Breast epithelium (tissue), 4 donors: ENCODE measurements at regions not wholly inside any gene's neighbourhood (a gene's known extent, or its start where the extent isn't known, plus 50 kb on each side); places are given as distances from the start of the nearest gene placed in this dataset.

Source experiments
- DNase-seq, 2 donors: peaks; one replicate each; pipeline ENCODE4 v3.0.0-alpha.2; 2019; ENCODE audit warnings: low spot score in 2 of 2
- H3K27ac ChIP-seq, 2 donors: fragments of 200-600 bp; sonication (generic) in 1 of 2; one replicate each; pipeline ENCODE4 v1.5.1; 2016 to 2019; ENCODE audit warnings: mild to moderate bottlenecking in 1 of 2
- H3K27me3 ChIP-seq, 2 donors: fragments of 200-600 bp; sonication (generic) in 1 of 2; one replicate each; pipeline versions ENCODE4 v1.5.1 to v1.6.0; 2017 to 2019; ENCODE audit warnings: control low read depth in 1 of 2, mild to moderate bottlenecking in 1 of 2
- H3K36me3 ChIP-seq: fragments of 200-600 bp; one replicate; pipeline ENCODE4 v1.5.1; 2019
- H3K4me1 ChIP-seq, 2 donors: fragments of 200-600 bp; sonication (generic); one replicate each; pipeline ENCODE4 v1.5.1; 2016 to 2019; ENCODE audit warnings: control low read depth in 1 of 2
- H3K4me3 ChIP-seq, 3 donors: fragments of 200-600 bp; sonication (generic); 1 replicate in 2 of 3; 2 replicates in 1 of 3; pipeline ENCODE4 v1.5.1; 2016 to 2019; ENCODE audit warnings: mild to moderate bottlenecking in 3 of 3, moderate library complexity in 2 of 3
- H3K9me3 ChIP-seq, 2 donors: fragments of 200-600 bp; sonication (generic) in 1 of 2; one replicate each; pipeline ENCODE4 v1.5.1; 2016 to 2019; ENCODE audit warnings: control low read depth in 1 of 2
- POLR2A ChIP-seq: fragments of 450-650 bp; IDR thresholded peaks from one replicate; pipeline ENCODE4 v1.6.1; 2016; ENCODE audit warnings: antibody characterized with exemption, mild to moderate bottlenecking, moderate library complexity
- POLR2AphosphoS5 ChIP-seq, 3 donors: sonication (generic); formaldehyde crosslinking; IDR thresholded peaks; one replicate each; pipeline ENCODE4 v1.6.1; 2017; ENCODE audit warnings: antibody characterized with exemption in 3 of 3
- intact Hi-C: fragments of 100-400 bp; cut with DNase I; formaldehyde crosslinking; loops from one replicate; pipeline ENCODE4 v1.15.1; 2023; ENCODE audit warnings: low total_unique reads
- TF ChIP-seq, protein P1 (sequence below), 3 donors: fragments of 450-650 bp; IDR thresholded peaks; one replicate each; pipeline ENCODE4 v1.5.1; 2016 to 2017; ENCODE audit warnings: antibody characterized with exemption in 3 of 3, mild to moderate bottlenecking in 3 of 3, moderate library complexity in 3 of 3

DNA sequence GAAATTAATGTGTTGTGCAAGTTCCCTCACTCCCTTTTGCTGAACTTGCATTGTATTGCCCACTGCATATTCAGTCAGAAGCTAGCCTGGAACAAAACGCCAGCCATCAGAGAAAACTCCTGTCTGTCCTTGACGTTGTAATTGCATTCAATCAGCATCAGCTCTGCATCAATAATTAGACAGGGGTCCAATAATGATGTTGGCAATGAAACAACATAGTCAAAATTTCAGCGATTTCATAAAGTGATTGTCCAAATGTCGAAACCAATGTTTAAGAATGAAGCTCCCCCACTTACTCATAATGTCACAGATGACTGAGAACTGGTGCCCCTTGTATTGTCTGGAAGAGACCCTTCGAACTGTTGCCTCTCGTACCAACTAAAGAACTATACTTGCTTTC lies 504.2 kb upstream of the TENM3 start:
- H3K27ac ChIP-seq = no peak overlapping the region
- TF ChIP-seq POLR2AphosphoS5 (IDR thresholded peaks at IDR 0.05) = no peak
- TF ChIP-seq, protein P1, sequence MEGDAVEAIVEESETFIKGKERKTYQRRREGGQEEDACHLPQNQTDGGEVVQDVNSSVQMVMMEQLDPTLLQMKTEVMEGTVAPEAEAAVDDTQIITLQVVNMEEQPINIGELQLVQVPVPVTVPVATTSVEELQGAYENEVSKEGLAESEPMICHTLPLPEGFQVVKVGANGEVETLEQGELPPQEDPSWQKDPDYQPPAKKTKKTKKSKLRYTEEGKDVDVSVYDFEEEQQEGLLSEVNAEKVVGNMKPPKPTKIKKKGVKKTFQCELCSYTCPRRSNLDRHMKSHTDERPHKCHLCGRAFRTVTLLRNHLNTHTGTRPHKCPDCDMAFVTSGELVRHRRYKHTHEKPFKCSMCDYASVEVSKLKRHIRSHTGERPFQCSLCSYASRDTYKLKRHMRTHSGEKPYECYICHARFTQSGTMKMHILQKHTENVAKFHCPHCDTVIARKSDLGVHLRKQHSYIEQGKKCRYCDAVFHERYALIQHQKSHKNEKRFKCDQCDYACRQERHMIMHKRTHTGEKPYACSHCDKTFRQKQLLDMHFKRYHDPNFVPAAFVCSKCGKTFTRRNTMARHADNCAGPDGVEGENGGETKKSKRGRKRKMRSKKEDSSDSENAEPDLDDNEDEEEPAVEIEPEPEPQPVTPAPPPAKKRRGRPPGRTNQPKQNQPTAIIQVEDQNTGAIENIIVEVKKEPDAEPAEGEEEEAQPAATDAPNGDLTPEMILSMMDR (IDR thresholded peaks at IDR 0.05) = no peak
- no peak for TF ChIP-seq POLR2A
- no peak for DNase-seq
- H3K27me3 ChIP-seq = no peaks in the 10 kb centered on the region
- no peaks in the 10 kb centered on the region for H3K4me1 ChIP-seq
- intact Hi-C loops = loop anchor here (5.0 kb wide), 1 partner anchor 1028 kb away; no protein-coding TSS in a partner anchor
- no peaks in the 10 kb centered on the region for H3K9me3 ChIP-seq
- no peaks in the 10 kb centered on the region for H3K36me3 ChIP-seq
- H3K4me3 ChIP-seq = no peak overlapping the region

DNA sequence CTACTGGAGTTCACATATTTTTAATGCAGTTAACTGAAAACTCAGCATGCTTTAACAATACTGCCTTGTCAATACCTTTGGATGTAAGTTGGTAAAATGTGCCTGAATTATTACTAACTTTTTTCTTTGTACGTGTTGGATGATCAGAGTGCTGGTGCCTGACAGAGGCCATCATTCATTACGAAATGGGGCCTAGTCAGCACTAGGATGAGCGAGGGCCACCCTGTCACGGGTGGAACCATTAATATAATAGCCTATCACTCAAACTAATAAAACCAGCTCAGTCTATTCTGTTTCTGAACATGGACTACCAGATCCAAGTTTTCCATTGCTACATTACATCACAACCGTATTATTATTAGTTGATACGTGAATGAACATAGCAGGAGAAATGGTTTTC lies 501.7 kb upstream of the TENM3 start:
- no peak for DNase-seq
- H3K4me1 ChIP-seq = no peaks in the 10 kb centered on the region
- no peak overlapping the region for H3K4me3 ChIP-seq
- H3K27ac ChIP-seq = no peak overlapping the region
- H3K36me3 ChIP-seq = no peaks in the 10 kb centered on the region
- TF ChIP-seq POLR2AphosphoS5 (IDR thresholded peaks at IDR 0.05) (no peak), POLR2A (no peak)
- TF ChIP-seq, protein P1 (IDR thresholded peaks at IDR 0.05) = no peak
- H3K9me3 ChIP-seq = no peaks in the 10 kb centered on the region
- no peaks in the 10 kb centered on the region for H3K27me3 ChIP-seq
- intact Hi-C loops = no loop called here

DNA sequence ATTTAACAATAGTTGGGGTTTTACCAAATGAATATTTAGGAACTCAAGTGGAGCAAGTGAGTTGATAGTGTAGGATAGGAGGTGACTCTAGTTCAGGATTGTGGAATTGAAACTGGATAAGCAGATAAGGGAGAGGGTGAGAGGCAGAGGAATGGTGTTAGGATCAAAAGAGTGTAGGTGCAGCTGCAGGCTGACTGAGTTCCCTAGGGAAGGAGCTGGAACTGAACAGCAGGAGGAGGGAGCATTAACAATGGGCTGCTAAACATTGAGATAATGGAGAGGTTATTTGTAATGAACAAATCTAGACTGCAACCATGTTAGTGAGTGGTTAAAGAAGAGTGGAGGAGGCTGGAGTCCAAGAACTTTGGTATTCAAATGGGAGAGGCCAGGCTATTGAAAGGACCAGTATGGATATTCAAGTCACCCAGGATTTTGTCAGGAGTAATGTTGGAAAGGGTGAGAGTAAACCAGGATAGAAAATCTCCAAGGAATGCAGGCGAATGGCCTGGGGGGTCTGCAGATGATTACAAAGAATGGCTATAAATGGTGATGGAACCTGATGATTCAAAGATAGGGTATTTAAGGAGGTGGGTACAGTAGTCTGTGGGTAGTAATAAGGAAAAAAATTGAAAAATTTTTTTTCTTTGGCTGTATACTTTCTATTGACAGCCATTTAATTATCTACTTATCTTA lies 497.1 kb upstream of the TENM3 start:
- intact Hi-C loops = no loop called here
- no peaks in the 10 kb centered on the region for H3K9me3 ChIP-seq
- DNase-seq = no peak
- no peak for TF ChIP-seq POLR2AphosphoS5 (IDR thresholded peaks at IDR 0.05)
- no peak for TF ChIP-seq POLR2A
- TF ChIP-seq, protein P1 (IDR thresholded peaks at IDR 0.05) = no peak
- H3K4me3 ChIP-seq = no peak overlapping the region
- no peak overlapping the region for H3K27ac ChIP-seq
- H3K4me1 ChIP-seq = no peaks in the 10 kb centered on the region
- no peaks in the 10 kb centered on the region for H3K36me3 ChIP-seq
- H3K27me3 ChIP-seq = no peaks in the 10 kb centered on the region

DNA sequence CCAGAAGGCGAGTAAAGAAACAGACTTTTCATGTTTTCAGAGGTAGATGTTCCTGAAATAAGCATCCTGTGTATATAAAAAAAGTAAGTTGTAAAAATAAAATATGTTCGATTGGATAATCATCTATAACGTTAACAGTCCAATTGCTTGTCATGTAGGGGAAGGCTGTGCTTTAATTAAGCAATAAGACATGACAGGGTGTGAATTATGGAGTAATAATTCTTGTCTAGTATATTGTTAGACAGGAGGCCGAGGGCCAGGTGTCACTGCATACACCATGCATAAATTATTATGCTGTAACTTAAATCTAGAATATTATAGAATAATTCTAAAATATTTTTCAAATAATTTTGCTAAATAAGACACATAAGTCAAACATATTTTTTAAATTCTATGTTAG lies 494.6 kb upstream of the TENM3 start:
- intact Hi-C loops = no loop called here
- Histone ChIP-seq H3K27ac (no peak overlapping the region), H3K27me3 (no peaks in the 10 kb centered on the region), H3K4me1 (no peaks in the 10 kb centered on the region), H3K4me3 (no peak overlapping the region), H3K9me3 (no peaks in the 10 kb centered on the region), H3K36me3 (no peaks in the 10 kb centered on the region)
- no peak for DNase-seq
- TF ChIP-seq, protein P1 (IDR thresholded peaks at IDR 0.05) = no peak
- TF ChIP-seq POLR2AphosphoS5 (IDR thresholded peaks at IDR 0.05) = no peak
- no peak for TF ChIP-seq POLR2A

DNA sequence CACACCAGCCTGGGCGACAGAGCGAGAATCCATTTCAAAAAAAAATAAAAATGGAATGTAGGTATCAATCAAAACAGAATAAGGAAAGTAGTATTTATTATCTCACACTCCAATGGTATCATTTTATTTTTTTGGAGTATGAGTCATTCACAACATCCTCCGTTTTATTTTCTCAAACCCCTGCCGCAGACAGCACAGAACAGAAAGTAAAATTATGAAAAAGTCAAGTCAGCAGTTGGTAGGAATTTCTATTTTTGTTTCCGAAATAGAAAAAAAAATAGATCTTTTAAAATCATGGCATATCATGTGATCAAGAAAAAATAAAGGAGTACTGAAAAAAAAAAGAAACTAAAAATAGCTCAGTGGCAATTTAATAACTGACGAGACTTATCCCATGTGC lies 490.7 kb upstream of the TENM3 start:
- Histone ChIP-seq H3K27me3 (no peaks in the 10 kb centered on the region), H3K9me3 (no peaks in the 10 kb centered on the region), H3K4me1 (no peaks in the 10 kb centered on the region), H3K4me3 (no peak overlapping the region), H3K27ac (no peak overlapping the region), H3K36me3 (no peaks in the 10 kb centered on the region)
- TF ChIP-seq POLR2AphosphoS5 (IDR thresholded peaks at IDR 0.05) = no peak
- no peak for TF ChIP-seq POLR2A
- TF ChIP-seq, protein P1 (IDR thresholded peaks at IDR 0.05) = no peak
- intact Hi-C loops = no loop called here
- no peak for DNase-seq
